ENCODE measurements at regions not wholly inside any gene's neighbourhood (a gene's known extent, or its start where the extent isn't known, plus 50 kb on each side); places are given as distances from the start of the nearest gene placed in this dataset.

- POLR2A ChIA-PET (ENCODE audit: partially characterized antibody) = no interaction called here
Measured at GRCh38 chr5:40066616-40067015, 613.1 kb upstream of the PTGER4 start.

GRCh38 chr5:40052808-40053207 lies 626.9 kb upstream of the PTGER4 start:
- H3K4me3 ChIP-seq (ENCODE audit: low read length in 2 of 2) = no peak overlapping the region
- no peak overlapping the region for H3K27ac ChIP-seq (ENCODE audit: low read depth, low read length)
- no peaks in the 10 kb centered on the region for H3K9me3 ChIP-seq (ENCODE audit: control insufficient read depth in 1 of 2, low read length in 2 of 2)
- intact Hi-C loops (cut with micrococcal nuclease) = no loop called here
- H3K27me3 ChIP-seq (ENCODE audit: insufficient read depth, low read length) = no peaks in the 10 kb centered on the region
- Mint-ChIP-seq H3K9me3 (no peaks in the 10 kb centered on the region), H3K36me3 (no peaks in the 10 kb centered on the region), H3K4me1 (no peaks in the 10 kb centered on the region), H3K4me3 (no peak overlapping the region), H3K27me3 (peaks cover 0 to 1% of the 10 kb centered on the region in 2 donors), H3K27ac (no peak overlapping the region)
- CTCF ChIA-PET (ENCODE audit: partially characterized antibody) = no interaction called here
- POLR2A ChIA-PET (ENCODE audit: partially characterized antibody) = no interaction called here
- H3K4me1 ChIP-seq (ENCODE audit: insufficient read depth, low read length) = no peaks in the 10 kb centered on the region
- H3K36me3 ChIP-seq (ENCODE audit: insufficient read depth, low read length) = no peaks in the 10 kb centered on the region
- no peak for DNase-seq

More at GRCh38 chr5:40066616-40067015, 613.1 kb upstream of the PTGER4 start:
- Histone ChIP-seq H3K4me3 (ENCODE audit: low read length in 2 of 2) (no peak overlapping the region), H3K4me1 (ENCODE audit: insufficient read depth, low read length) (no peaks in the 10 kb centered on the region), H3K27me3 (ENCODE audit: insufficient read depth, low read length) (no peaks in the 10 kb centered on the region), H3K9me3 (ENCODE audit: control insufficient read depth in 1 of 2, low read length in 2 of 2) (no peaks in the 10 kb centered on the region), H3K27ac (ENCODE audit: low read depth, low read length) (no peak overlapping the region), H3K36me3 (ENCODE audit: insufficient read depth, low read length) (no peaks in the 10 kb centered on the region)
- H3K4me3 Mint-ChIP-seq = no peak overlapping the region
- H3K27me3 Mint-ChIP-seq = no peaks in the 10 kb centered on the region
- H3K36me3 Mint-ChIP-seq = no peaks in the 10 kb centered on the region
- no peak overlapping the region for H3K27ac Mint-ChIP-seq
- CTCF ChIA-PET (ENCODE audit: partially characterized antibody) = interaction anchor here (1.6 kb wide), 1 partner anchor 11 kb away, joined by 4 read pairs; no protein-coding TSS in a partner anchor
- DNase-seq = peak in 1 of 5 donors; percentile 29
- no peaks in the 10 kb centered on the region for H3K4me1 Mint-ChIP-seq
- no peaks in the 10 kb centered on the region for H3K9me3 Mint-ChIP-seq
- intact Hi-C loops (cut with micrococcal nuclease) = no loop called here

- H3K4me1 ChIP-seq (ENCODE audit: insufficient read depth, low read length) = no peaks in the 10 kb centered on the region
- peaks cover 0 to 3% (median 0%) of the 10 kb centered on the region in 8 donors for H3K9me3 Mint-ChIP-seq
- no peaks in the 10 kb centered on the region for H3K36me3 ChIP-seq (ENCODE audit: insufficient read depth, low read length)
- H3K36me3 Mint-ChIP-seq = no peaks in the 10 kb centered on the region
- no peak overlapping the region for H3K27ac ChIP-seq (ENCODE audit: low read depth, low read length)
- H3K9me3 ChIP-seq (ENCODE audit: control insufficient read depth in 1 of 2, low read length in 2 of 2) = no peaks in the 10 kb centered on the region
- no peaks in the 10 kb centered on the region for H3K27me3 ChIP-seq (ENCODE audit: insufficient read depth, low read length)
- POLR2A ChIA-PET (ENCODE audit: partially characterized antibody) = no interaction called here
- H3K4me3 Mint-ChIP-seq = no peak overlapping the region
- intact Hi-C loops (cut with micrococcal nuclease) = no loop called here
- no peak for DNase-seq
- H3K4me1 Mint-ChIP-seq = peaks cover 0 to 2% (median 0%) of the 10 kb centered on the region in 4 donors
- peaks cover 0 to 1% of the 10 kb centered on the region in 2 donors for H3K27me3 Mint-ChIP-seq
- H3K4me3 ChIP-seq (ENCODE audit: low read length in 2 of 2) = no peak overlapping the region
- CTCF ChIA-PET (ENCODE audit: partially characterized antibody) = no interaction called here
- H3K27ac Mint-ChIP-seq = no peak overlapping the region
Measured at GRCh38 chr5:40046792-40047191, 622.0 kb upstream of the DAB2 start.

- no peak overlapping the region for H3K4me3 ChIP-seq (ENCODE audit: low read length in 2 of 2)
- ChIA-PET CTCF (ENCODE audit: partially characterized antibody) (no interaction called here), POLR2A (ENCODE audit: partially characterized antibody) (no interaction called here)
- no peaks in the 10 kb centered on the region for H3K9me3 ChIP-seq (ENCODE audit: control insufficient read depth in 1 of 2, low read length in 2 of 2)
- Mint-ChIP-seq H3K4me3 (no peak overlapping the region), H3K27me3 (no peaks in the 10 kb centered on the region), H3K9me3 (peaks cover 0 to 3% (median 0%) of the 10 kb centered on the region in 8 donors), H3K4me1 (peaks cover 0 to 2% (median 0%) of the 10 kb centered on the region in 4 donors), H3K36me3 (no peaks in the 10 kb centered on the region), H3K27ac (no peak overlapping the region)
- H3K4me1 ChIP-seq (ENCODE audit: insufficient read depth, low read length) = no peaks in the 10 kb centered on the region
- intact Hi-C loops (cut with micrococcal nuclease) = no loop called here
- DNase-seq = no peak
- H3K36me3 ChIP-seq (ENCODE audit: insufficient read depth, low read length) = no peaks in the 10 kb centered on the region
- no peaks in the 10 kb centered on the region for H3K27me3 ChIP-seq (ENCODE audit: insufficient read depth, low read length)
- no peak overlapping the region for H3K27ac ChIP-seq (ENCODE audit: low read depth, low read length)
Measured at GRCh38 chr5:40045429-40045828, 620.6 kb upstream of the DAB2 start.

GRCh38 chr5:40043916-40044315 lies 619.1 kb upstream of the DAB2 start:
- no peak overlapping the region for H3K4me3 ChIP-seq (ENCODE audit: low read length in 2 of 2)
- peaks cover 0 to 3% (median 0%) of the 10 kb centered on the region in 8 donors for H3K9me3 Mint-ChIP-seq
- no peak overlapping the region for H3K27ac ChIP-seq (ENCODE audit: low read depth, low read length)
- H3K36me3 ChIP-seq (ENCODE audit: insufficient read depth, low read length) = no peaks in the 10 kb centered on the region
- peaks cover 0 to 2% (median 0%) of the 10 kb centered on the region in 4 donors for H3K4me1 Mint-ChIP-seq
- H3K27me3 ChIP-seq (ENCODE audit: insufficient read depth, low read length) = no peaks in the 10 kb centered on the region
- POLR2A ChIA-PET (ENCODE audit: partially characterized antibody) = interaction anchor here (0.6 kb wide), 1 partner anchor 82 kb away, joined by 3 read pairs; no protein-coding TSS in a partner anchor
- intact Hi-C loops (cut with micrococcal nuclease) = no loop called here
- H3K36me3 Mint-ChIP-seq = no peaks in the 10 kb centered on the region
- CTCF ChIA-PET (ENCODE audit: partially characterized antibody) = no interaction called here
- no peak overlapping the region for H3K4me3 Mint-ChIP-seq
- DNase-seq = no peak
- H3K27me3 Mint-ChIP-seq = no peaks in the 10 kb centered on the region
- H3K4me1 ChIP-seq (ENCODE audit: insufficient read depth, low read length) = no peaks in the 10 kb centered on the region
- H3K9me3 ChIP-seq (ENCODE audit: control insufficient read depth in 1 of 2, low read length in 2 of 2) = no peaks in the 10 kb centered on the region
- no peak overlapping the region for H3K27ac Mint-ChIP-seq

GRCh38 chr5:40041452-40041851 lies 616.7 kb upstream of the DAB2 start:
- DNase-seq = no peak
- intact Hi-C loops (cut with micrococcal nuclease) = no loop called here
- no peaks in the 10 kb centered on the region for H3K27me3 ChIP-seq (ENCODE audit: insufficient read depth, low read length)
- POLR2A ChIA-PET (ENCODE audit: partially characterized antibody) = no interaction called here
- Mint-ChIP-seq H3K36me3 (no peaks in the 10 kb centered on the region), H3K9me3 (no peaks in the 10 kb centered on the region), H3K27me3 (no peaks in the 10 kb centered on the region), H3K4me3 (no peak overlapping the region), H3K4me1 (peaks cover 0 to 2% (median 0%) of the 10 kb centered on the region in 4 donors), H3K27ac (no peak overlapping the region)
- no peaks in the 10 kb centered on the region for H3K36me3 ChIP-seq (ENCODE audit: insufficient read depth, low read length)
- H3K9me3 ChIP-seq (ENCODE audit: control insufficient read depth in 1 of 2, low read length in 2 of 2) = no peaks in the 10 kb centered on the region
- no peaks in the 10 kb centered on the region for H3K4me1 ChIP-seq (ENCODE audit: insufficient read depth, low read length)
- H3K4me3 ChIP-seq (ENCODE audit: low read length in 2 of 2) = no peak overlapping the region
- CTCF ChIA-PET (ENCODE audit: partially characterized antibody) = no interaction called here
- H3K27ac ChIP-seq (ENCODE audit: low read depth, low read length) = no peak overlapping the region

GRCh38 chr5:40037713-40038112 lies 612.9 kb upstream of the DAB2 start:
- POLR2A ChIA-PET (ENCODE audit: partially characterized antibody) = no interaction called here
- H3K36me3 Mint-ChIP-seq = no peaks in the 10 kb centered on the region
- no peaks in the 10 kb centered on the region for H3K27me3 Mint-ChIP-seq
- Histone ChIP-seq H3K36me3 (ENCODE audit: insufficient read depth, low read length) (no peaks in the 10 kb centered on the region), H3K9me3 (ENCODE audit: control insufficient read depth in 1 of 2, low read length in 2 of 2) (no peaks in the 10 kb centered on the region), H3K4me1 (ENCODE audit: insufficient read depth, low read length) (peaks cover 6% of the 10 kb centered on the region), H3K27me3 (ENCODE audit: insufficient read depth, low read length) (no peaks in the 10 kb centered on the region), H3K27ac (ENCODE audit: low read depth, low read length) (no peak overlapping the region), H3K4me3 (ENCODE audit: low read length in 2 of 2) (no peak overlapping the region)
- no peak overlapping the region for H3K4me3 Mint-ChIP-seq
- CTCF ChIA-PET (ENCODE audit: partially characterized antibody) = no interaction called here
- DNase-seq = no peak
- intact Hi-C loops (cut with micrococcal nuclease) = no loop called here
- no peaks in the 10 kb centered on the region for H3K9me3 Mint-ChIP-seq
- H3K27ac Mint-ChIP-seq = no peak overlapping the region
- H3K4me1 Mint-ChIP-seq = peaks cover 3 to 8% (median 5%) of the 10 kb centered on the region in 4 donors

GRCh38 chr5:40034441-40034840 lies 609.7 kb upstream of the DAB2 start:
- Mint-ChIP-seq H3K9me3 (peaks cover 0 to 1% (median 0%) of the 10 kb centered on the region in 8 donors), H3K36me3 (no peaks in the 10 kb centered on the region), H3K4me3 (no peak overlapping the region), H3K4me1 (peaks cover 5 to 9% (median 6%) of the 10 kb centered on the region in 4 donors), H3K27ac (no peak overlapping the region), H3K27me3 (peaks cover 0 to 1% of the 10 kb centered on the region in 2 donors)
- Histone ChIP-seq H3K4me3 (ENCODE audit: low read length in 2 of 2) (no peak overlapping the region), H3K27ac (ENCODE audit: low read depth, low read length) (no peak overlapping the region), H3K9me3 (ENCODE audit: control insufficient read depth in 1 of 2, low read length in 2 of 2) (no peaks in the 10 kb centered on the region), H3K27me3 (ENCODE audit: insufficient read depth, low read length) (no peaks in the 10 kb centered on the region), H3K36me3 (ENCODE audit: insufficient read depth, low read length) (no peaks in the 10 kb centered on the region), H3K4me1 (ENCODE audit: insufficient read depth, low read length) (peaks cover 6% of the 10 kb centered on the region)
- intact Hi-C loops (cut with micrococcal nuclease) = no loop called here
- ChIA-PET CTCF (ENCODE audit: partially characterized antibody) (no interaction called here), POLR2A (ENCODE audit: partially characterized antibody) (no interaction called here)
- DNase-seq = no peak
